ENCODE measurements at regions not wholly inside any gene's neighbourhood (a gene's known extent, or its start where the extent isn't known, plus 50 kb on each side); places are given as distances from the start of the nearest gene placed in this dataset.

- no peak for TF ChIP-seq FOXM1 (IDR thresholded peaks at IDR 0.05; ENCODE audit: borderline replicate concordance)
- TF ChIP-seq HDGF (IDR thresholded peaks at IDR 0.05; ENCODE audit: borderline replicate concordance): no peak
- TF ChIP-seq ZNF384 (IDR thresholded peaks at IDR 0.05): no peak
- no peak for TF ChIP-seq TARDBP (IDR thresholded peaks at IDR 0.05)
Observed at GRCh38 chr3:94909726-94910125, 846.9 kb downstream of the NSUN3 start.
